OCI-LY1 (cell line): ENCODE measurements at regions not wholly inside any gene's neighbourhood (a gene's known extent, or its start where the extent isn't known, plus 50 kb on each side); places are given as distances from the start of the nearest gene placed in this dataset.

Experiments
- EZH2 ChIP-seq: fragments of 200-600 bp; sonication (generic), shearing (Covaris generic); IDR thresholded peaks from 2 replicates; pipeline ENCODE4 v1.8.0; 2017; ENCODE audit warnings: borderline replicate concordance, mixed run types, mild to moderate bottlenecking, antibody characterized with exemption, low read length, moderate library complexity, mixed read lengths
- TF ChIP-seq, protein P1 (sequence below): fragments of 200-600 bp; sonication (generic), shearing (Covaris generic); IDR thresholded peaks from 2 replicates; pipeline ENCODE4 v1.5.1; 2017; ENCODE audit warnings: mild to moderate bottlenecking, antibody characterized with exemption, low read length, moderate library complexity, mixed read lengths

GRCh38 chr13:79679334-79679733, 198.4 kb downstream of the NDFIP2 start:
- no peak for TF ChIP-seq EZH2
- TF ChIP-seq, protein P1, sequence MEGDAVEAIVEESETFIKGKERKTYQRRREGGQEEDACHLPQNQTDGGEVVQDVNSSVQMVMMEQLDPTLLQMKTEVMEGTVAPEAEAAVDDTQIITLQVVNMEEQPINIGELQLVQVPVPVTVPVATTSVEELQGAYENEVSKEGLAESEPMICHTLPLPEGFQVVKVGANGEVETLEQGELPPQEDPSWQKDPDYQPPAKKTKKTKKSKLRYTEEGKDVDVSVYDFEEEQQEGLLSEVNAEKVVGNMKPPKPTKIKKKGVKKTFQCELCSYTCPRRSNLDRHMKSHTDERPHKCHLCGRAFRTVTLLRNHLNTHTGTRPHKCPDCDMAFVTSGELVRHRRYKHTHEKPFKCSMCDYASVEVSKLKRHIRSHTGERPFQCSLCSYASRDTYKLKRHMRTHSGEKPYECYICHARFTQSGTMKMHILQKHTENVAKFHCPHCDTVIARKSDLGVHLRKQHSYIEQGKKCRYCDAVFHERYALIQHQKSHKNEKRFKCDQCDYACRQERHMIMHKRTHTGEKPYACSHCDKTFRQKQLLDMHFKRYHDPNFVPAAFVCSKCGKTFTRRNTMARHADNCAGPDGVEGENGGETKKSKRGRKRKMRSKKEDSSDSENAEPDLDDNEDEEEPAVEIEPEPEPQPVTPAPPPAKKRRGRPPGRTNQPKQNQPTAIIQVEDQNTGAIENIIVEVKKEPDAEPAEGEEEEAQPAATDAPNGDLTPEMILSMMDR = peak; percentile 99
